Activated effector memory CD4-positive, alpha-beta T cell treated with Interleukin-2 at 50 U/mL for 16 hours (primary cell): ENCODE measurements at regions not wholly inside any gene's neighbourhood (a gene's known extent, or its start where the extent isn't known, plus 50 kb on each side); places are given as distances from the start of the nearest gene placed in this dataset.

Source experiments
- DNase-seq: peaks from one replicate; pipeline ENCODE4 v3.0.0-alpha.2; 2020

DNA sequence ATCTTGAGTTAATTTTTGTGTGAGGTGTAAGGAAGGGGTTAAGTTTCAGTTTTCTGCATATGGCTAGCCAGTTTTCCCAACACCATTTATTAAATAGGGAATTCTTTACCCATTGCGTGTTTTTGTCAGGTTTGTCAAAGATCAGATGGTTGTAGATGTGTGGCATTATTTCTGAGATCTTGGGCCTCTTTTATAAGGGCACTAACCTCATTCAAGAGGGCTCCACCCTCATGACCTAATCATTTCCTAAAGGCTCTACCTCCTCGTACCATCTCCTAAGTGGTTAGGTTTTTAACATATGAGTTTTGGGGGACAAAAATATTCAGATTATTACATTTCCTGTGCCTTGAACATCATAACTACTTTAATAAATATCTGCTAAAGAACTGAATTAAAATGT lies 510.9 kb downstream of the UTRN start:
- DNase-seq = no peak

DNA sequence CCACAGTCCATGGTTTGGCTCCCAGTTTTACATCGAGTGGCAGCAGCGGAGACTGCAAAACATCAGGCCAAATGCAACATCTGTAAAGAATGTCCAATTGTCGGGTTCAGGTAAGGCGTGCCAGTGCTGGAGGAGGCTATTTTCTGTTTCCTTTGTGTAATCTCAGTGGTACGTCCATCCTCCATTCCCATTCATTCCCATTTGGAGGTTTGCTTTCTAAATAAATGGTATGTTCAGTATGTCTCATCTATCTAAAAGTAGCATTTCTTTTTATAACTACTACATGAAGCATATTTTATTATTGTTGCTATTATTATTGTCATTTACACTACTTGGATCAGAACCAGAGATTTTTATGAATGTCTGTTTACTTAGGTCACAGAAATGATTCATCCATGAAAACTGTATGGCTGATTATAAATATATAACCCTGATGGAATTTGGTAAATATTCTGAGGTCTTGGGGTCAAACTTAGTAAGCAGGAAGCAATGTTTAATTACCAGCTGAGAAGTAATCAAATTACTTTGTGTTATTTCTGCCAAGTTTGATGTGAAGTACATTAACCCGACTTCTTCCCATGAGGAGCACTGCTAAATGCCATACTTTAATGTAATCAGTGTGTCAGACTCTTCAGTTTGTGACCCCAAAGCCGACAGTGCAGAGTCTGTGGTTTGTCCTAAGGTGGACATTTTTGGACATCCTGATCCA lies 512.9 kb downstream of the UTRN start:
- DNase-seq = no peak

DNA sequence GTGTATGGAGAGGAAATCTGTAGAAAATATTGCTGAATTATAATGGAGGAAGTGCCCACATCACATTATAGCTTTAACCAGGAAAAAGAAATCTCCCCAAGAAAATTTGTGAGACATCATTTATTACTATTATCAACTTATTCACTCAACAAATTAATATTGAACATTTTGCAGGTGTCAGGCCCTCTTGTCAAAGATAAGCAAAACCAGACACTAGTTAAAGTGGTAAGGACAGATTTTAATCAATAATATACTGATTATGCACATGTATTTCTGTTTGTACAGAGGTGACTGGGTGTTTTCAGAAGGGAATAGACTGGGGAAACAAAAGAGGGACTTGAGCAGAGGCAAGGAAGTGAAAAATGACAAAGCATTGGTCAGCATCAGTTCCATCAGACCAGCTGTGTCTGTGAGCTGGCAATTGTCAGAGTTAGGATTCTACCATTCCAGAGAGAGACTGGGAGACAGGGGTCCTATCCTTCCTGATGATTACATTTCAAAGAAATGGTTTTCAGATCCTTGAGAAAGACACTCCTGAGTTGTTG lies 519.2 kb downstream of the UTRN start:
- no peak for DNase-seq

DNA sequence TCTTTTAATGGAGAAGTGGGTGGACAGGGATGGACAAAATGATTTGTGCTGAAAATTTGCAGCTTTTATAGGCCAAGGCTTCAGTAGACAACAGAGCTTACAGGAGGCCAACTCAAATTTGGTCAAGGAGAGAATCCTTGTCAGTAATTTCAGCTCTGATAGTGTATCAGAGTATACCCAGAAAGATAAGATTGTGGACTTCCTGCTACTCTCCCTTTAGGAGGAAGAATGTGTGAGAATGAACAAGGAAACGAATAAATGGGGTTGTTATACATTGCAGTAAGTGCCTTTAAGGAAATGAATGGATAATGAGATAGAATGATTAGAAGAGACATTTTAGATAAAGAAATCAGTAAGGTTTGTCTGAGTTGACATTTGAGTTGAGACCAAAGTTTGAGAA lies 519.9 kb downstream of the UTRN start:
- no peak for DNase-seq

DNA sequence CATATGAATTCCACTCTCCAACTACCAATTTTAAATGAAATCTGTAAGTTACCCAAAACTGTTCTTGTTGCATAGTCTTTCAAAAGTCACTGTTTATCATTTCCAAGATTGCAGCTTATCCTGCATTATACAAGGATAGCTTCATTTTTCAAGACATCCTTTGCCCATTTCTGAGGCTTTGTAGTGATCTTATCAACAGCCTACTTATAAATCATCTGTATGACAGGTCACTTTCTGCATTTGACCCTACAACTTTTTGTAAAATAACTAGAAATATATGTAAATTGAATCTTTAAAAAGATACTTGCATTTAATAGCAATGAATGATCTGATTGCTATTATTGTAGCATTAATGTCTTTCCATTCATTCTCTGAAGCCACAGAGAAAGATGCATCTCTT lies 521.1 kb downstream of the UTRN start:
- no peak for DNase-seq

DNA sequence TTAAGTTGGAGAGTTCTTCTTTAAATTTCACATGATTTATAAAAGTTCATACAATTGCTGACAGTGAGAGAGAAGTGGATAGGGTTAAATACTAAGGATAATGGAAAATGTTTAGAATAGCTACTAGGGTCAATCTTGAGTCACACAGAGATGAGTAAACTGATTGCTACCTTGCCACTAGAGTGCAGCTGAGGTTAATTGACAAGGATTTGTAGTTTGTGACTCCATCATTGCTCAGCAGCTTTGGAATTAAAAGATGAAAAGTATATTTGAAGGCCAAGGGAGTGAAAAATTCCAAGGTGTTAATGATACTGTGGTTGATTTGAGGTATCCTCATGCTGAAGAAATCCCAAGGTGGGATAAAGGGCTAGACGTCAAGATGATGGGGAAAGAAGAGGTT lies 524.0 kb downstream of the UTRN start:
- no peak for DNase-seq

DNA sequence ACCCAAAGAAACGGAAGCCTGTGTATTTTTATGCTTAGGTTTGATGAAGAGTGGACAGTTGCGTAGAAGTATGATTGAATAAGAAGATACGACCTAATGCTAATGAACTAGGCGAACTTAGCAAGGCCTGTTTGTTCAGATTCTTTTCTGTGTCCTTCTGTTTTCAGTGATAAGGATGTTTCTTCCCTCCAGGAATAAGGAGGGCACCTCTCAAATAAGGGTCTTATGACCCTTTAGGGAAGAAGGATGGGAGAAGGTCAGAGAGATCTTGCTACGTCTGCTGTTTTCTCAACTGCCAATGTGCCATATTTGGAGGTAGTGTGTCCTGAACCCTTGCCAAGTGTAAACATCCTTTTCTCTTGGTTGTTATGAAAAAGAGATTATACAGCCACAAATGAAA lies 524.8 kb downstream of the UTRN start:
- DNase-seq = no peak

DNA sequence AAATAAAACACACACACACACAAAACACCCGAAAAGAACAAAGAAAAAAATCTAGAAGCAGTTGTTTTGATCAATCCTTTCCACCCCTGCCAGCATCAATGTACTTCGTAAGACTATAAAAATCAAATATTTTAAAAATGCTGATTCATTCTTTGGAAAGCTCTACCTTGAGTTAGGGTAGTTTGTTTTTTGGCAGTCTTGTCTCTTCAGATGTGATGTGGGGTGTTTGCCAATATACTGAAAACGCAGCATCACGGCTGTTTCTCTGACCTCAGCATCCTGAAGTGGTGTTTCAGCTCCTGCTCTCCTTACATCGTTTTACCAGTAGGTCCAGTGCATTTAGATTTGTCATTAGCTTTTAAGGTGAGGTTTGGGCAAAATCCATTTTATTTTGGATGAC lies 526.0 kb downstream of the UTRN start:
- no peak for DNase-seq

DNA sequence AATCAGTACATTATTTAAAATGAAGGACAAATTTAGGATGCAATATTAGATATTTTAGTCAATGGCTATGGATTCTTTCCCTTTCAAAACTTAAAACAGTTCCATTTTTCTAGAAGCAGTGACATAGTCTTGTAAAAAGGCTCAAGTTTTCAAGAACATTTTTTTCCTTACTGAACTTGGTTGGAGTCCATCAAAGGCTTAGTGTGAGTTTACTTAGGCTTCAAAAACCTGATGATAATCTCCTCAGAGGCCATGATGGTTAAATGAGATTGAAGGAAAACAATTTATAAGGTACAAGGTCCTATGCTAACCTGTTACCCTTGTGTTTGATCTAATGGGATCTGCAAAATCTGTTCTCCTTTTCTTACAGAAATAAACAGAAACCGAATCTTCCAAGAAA lies 531.8 kb downstream of the UTRN start:
- DNase-seq = no peak

DNA sequence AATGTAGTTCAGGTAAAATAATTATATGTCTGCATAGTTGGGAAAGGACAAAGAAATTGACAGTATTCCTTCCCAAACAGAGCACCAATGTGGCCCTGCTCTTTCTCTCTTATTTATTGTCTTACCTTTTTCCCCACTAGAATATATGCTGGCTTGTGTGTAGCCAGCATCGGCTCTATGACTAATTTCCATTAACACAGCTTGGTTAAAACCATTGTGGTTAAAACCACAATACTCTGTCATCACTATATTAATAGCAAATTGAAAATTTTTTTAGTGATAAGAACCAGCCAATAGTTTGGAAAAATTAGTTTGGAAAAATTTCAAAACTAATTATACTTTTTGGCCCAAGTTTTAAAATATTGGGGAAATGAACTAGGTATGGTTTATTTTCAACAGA lies 535.1 kb downstream of the UTRN start:
- DNase-seq = no peak

DNA sequence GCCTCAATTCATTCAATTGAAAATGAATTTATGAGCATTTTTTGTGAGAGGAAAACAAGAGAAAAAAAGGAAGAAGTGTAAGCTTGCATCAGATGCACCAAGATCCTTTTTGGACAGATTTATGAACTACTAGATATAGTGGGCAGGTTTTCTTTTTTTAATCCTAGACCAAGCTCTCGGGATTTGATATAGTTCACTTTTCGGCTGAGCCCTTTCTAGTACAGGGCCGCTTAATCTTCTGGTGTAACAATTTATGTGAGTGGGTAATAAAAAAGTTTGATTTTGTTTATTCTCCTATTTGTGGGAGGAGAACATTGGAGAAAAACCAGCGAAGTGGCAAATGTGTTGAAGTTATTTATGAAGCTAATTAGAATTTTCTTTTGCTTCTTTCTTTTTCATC lies 538.0 kb downstream of the UTRN start:
- DNase-seq = no peak

DNA sequence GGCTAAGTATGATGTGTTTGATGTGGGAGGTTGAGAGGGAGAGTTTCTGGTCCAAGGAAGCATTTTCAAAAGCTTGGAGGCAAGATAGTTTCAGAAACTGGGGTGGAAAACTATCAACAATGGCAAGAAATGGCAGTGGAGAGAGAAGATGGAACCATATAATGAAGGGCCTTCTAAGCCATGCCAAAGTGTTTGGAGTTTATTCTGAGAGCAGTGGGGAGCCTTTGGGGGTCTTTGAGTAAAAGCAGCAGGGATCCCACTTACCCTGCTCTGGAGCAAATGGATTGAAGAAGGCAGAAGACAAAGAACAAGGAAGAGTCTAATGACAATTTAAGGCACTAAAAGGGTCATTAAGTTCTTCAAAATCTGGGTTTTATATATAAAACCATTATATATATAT lies 538.9 kb downstream of the UTRN start:
- no peak for DNase-seq

DNA sequence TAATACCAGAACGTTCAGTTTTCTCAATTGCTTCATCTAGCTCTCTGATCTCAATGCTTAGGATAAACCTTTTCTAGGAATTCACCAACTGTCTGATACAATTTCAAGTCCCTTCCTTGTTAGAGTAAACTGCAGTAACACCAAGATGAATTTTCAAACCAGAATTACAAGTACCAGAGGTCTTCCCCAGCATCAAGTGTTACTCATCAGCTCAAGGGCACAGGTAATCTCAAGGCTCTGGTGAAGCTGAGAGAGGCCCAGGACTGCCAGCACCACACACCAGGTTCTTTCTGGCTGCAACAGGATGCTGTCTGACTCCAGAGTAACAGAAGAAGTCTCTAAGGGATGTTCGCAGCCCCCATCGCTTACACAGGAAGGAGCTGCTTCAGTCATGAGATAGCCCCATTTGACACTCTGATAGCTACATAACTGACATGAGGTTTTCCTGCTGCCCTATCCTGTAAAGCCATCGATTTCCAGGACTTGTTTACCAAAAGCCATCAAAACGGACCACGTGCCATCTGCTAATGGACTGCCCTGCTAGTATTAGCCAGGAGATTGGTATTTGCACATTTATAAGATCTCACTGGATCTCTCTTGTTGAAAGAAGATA lies 549.4 kb downstream of the UTRN start:
- no peak for DNase-seq

DNA sequence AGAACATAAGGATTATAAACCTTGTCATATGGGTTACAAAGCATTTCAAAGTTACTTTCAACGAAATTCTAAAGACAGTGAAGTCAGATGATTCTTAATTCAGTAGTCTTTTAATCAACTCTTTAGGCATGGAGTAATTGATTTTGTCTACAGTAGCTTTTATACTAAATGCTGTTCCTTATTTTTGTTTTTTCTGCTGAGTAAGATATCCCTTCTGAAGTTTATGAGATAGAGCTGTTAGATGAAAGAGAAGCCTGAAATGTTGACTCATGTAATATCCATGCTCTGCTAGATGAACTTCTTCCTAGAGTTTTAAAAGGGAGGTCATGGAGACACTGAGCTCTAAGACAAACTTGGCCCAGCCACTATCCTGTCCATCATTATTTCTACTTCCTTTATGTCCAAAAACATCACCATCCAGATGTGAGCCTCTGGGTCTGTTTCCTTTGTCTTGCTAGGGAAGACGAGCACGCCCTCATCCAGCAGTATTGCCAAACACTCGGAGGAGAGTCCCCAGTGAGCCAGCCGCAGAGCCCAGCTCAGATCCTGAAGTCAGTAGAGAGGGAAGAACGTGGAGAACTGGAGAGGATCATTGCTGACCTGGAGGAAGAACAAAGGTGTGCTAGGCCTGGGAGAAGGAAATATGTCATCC lies 550.3 kb downstream of the UTRN start:
- no peak for DNase-seq

DNA sequence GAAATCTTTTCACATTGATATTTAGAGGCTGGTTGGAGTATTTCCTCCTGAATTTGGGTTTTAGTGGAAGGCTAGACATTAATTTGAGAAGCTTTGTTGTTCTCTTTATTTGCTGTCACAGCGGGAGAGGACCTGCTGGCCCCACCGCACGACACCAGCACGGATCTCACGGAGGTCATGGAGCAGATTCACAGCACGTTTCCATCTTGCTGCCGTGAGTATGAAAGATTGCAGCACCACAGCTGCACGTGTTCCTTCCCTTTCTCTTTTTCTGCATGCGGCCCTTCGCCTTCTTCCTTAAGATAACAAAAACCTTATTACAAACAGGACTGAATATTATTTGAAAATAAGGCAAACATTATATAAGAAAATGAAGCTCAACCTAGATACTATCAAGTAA lies 555.5 kb downstream of the UTRN start:
- no peak for DNase-seq

DNA sequence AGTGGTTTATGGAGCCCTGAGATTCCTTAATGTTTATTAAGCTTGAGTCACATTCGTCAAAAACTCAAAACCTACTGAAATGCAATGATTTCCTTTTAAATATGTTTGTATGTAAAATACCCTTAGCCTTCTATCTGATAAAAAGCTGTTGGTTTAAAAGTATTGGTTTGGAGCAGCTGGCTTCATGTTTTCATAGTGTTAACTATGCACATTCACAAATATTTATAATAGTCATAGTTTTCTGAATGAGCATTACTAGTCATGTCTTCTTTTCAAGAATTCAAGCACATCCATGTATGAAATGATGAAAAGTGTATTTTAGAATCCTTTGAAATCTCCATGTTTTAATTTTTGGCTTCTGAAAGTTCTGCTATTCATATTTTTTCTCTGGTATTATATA lies 558.6 kb downstream of the UTRN start:
- no peak for DNase-seq

DNA sequence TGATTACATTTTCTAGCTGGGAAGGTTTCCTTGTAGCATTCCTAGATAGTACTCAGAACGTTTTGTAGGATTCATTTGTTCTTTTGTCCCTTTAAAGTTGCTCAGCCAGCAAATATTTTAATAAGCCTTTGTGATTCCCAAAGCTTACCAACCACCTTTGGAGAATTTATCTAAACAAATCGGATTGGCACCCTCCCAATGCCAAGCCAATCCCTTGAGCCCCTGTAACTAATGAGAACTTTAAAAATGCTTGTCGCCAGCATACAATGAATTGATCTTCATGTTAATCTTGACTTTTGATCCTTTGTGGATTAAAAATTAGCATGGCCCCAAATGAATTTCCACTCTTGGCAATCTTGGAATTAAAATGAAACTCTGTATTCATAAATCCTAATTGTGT lies 559.5 kb downstream of the UTRN start:
- DNase-seq = no peak

DNA sequence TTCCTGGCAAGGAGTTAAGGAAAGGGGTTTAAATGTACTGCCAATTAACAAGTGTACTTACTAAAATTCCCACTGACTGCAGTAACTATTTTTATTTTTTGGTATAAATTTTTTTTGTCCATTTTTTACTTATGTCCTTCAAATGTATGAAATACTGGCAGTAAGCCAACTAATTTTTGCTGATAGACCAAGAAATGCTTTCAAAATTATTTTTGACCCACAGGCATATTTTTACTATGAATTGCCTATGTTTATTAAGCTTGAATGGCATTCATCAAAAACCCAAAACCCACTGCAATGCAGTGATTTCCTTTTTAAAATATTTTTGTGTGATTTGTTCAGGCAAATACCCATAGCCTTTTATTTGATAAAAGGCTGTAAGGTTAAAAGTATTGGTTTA lies 560.1 kb downstream of the UTRN start:
- no peak for DNase-seq

DNA sequence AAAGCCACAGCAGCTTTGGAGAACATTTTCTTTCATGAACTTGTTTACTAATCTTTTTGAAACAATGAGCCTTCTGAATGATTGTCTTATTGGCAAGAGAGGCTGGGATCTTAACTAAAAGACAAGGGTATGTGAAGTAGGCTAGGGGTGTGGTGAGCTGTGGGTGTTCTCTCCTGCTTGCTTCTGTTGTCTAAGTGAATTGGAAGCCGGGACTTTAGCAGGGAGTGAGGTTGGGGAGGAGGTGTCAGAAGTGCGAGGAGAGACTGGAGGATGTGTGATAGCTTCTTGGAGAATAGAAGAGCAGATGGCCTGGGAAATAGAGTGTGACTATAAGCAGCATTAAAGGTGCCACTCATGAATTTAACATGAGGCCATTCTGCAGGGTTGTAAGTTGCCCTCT lies 562.8 kb downstream of the UTRN start:
- DNase-seq = no peak

DNA sequence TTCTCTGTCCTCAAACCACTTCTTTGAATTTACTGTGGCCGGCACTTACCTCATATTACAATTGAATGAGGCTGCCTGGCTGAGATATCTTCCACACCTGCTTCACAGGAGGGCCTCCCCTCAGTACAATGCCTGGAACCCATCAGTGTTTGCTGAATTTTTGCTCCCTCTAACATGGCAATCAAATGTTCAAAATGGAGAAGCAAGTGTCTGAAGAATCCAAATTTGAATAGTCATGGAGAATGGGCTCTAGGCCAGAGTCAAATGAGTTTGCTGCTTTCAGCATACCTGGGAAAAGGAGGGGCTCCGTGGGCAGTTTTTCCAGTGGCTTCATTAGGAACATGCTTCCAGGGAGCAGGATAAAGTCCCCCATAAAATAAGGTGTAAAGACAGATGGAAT lies 564.8 kb downstream of the UTRN start:
- DNase-seq = no peak

DNA sequence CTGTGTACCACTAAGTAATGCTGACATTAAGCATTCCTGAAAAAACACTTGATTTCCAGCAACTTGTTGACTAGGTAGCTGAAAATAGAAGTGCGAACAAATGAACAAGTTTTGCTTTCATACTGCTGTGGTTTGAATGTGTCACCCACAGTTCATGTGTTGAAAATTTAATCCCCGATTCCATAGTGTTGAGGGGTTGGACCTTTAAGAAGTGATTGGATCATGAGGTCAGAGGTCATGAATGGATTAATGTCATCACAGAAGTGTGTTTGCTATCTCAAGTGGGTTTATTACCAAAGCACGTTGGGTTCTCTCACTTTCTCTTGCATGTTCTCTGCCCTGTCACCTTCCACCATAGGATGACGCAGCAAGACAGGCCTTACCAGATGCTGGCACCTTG lies 568.5 kb downstream of the UTRN start:
- DNase-seq = no peak

DNA sequence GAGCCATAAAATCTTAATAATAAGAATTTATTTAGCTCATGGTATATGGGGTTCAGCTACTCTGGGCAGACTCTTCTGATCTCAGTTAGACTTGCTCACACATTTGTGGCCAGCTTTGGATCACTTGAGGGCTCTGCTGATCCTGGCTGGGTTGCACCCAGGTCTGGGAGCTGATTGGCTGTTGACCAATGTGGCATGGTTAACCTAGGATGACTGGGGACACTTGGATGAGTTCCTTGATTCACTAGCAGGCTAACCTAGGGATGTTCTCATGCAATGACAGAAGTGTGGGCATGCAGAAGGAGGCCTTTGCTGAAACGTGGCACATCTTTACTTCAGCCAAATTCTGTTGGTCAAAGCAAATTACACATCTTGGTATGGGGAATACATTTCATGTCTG lies 569.5 kb downstream of the UTRN start:
- no peak for DNase-seq

DNA sequence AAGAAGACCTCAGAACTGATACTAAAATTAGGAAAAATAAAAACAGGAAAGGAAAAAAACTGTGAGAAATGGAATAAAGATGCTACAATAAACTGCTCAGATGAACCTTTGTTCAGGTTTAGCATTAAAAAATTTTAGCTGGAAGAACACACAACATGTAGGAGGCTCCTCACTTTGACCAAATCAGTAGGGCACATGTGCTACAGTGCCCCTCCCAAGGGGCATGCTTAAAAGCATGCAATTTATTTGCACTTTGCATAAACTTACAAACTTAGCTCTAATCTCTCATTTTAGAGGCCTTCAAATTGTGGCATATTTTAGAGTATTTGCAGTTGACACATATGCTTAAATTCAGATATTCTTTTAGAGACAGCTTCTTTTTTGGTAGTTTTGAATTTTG lies 570.2 kb downstream of the UTRN start:
- no peak for DNase-seq

DNA sequence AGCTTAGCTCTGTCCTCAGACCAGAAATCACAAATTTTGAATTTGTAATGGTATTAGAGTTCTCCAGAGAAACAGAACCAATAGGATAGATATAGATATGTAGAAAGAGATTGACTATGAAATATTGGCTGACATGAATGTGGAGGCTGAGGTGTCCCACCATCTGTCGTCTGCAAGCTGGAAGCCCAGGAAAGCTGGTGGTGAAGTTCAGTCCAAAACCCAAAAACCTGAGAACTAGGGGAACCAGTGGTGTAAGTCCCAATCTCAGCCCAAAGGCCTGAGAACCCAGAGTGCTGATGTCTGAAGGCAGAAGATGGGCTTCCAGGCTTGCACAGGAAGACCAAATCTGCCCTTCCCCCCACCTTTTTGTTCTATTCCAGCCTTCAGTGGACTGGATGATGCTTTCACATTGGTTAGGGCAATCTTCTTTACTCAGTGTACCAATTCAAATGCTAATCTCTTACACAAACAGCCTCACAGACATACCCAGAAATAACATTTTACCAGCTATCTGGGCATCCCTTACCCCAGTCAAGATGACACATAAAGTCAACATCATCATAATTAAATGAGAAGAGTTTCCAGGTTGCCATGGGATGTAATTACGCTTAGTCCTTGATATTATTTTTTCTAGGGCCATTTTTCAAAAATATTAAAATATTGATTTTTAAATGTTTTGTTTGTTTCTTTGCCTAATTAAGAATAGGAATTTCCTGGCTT lies 570.8 kb downstream of the UTRN start:
- DNase-seq = no peak
